ENCODE measurements at regions not wholly inside any gene's neighbourhood (a gene's known extent, or its start where the extent isn't known, plus 50 kb on each side); places are given as distances from the start of the nearest gene placed in this dataset.

DNA sequence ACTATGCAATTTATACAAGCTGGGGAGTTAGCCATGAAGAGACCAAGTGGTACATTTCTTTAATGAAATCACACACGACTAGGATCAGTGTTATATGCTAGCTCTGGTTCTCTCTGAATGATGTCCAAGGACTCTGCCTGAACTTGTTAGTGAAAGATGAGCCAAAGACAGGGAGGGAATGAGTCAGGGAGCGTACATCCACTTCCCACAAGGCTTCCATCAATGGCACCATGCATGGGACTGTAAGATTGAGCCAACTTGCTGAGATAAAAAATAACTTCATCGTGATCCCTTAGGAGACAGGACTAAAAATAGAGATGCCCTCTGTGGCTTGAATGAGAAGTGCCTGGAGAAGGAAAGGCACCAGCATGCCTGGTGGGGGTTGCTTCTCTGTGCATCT, 629.7 kb downstream of the ACTR3B start:
- DNase-seq, result no peak

DNA sequence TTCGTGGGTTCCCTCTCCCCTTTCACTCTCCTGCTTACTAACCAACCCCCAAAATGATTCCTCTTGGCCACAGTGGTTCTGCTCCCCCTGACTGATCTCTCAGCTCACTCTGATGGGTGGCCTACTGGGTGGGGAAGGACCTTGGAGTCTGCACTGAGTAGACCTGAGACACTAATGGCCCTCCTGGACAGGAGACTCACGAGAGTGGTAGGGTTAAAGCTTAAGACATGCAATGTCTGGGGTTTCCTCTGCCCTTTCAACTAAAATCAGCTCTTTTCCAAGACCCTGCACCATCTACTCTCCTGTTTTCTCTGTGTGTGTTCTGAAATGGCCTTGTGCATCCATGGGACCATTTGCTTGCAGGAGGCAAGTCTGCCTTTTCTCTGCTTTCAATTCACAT, 631.4 kb downstream of the ACTR3B start:
- DNase-seq, result no peak

DNA sequence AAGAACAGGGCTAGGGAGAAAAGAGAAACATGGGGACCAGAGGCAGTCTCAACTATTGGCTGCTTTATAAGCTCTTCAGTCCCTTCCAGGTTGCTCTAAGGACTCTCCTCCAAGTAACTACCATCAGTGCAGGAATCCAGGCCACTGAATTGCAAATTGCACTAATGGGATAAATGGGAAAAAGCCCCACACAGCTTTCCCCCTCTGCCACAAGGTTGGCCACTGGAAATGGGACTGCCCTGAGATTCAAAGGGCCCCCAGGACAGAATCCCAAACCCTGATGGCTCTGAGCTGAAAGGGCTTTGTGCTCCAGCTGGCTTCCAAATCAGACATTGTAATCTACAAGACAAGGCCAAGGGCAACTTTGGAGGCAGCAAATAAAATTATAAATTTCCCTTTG, 633.2 kb downstream of the ACTR3B start:
- DNase-seq, result no peak

DNA sequence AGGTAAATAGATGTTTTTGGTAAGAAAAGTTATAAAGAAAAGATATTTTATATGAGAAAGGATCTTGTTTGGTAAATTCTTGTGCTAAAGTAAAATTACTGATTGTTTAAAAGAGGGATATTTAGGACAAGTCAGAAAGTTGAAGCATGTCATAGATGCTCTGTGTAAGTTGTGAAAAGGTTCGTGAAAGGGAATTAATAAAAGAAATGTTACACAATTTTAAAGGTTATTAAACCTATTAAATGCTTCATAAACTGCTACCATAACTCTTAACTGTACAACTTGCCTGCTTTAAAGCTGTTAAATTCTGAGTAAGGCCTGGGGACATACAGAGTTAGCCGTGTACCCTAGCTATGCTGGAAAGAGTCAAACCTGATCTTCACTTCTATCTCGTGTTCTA, 634.1 kb downstream of the ACTR3B start:
- no peak for DNase-seq

DNA sequence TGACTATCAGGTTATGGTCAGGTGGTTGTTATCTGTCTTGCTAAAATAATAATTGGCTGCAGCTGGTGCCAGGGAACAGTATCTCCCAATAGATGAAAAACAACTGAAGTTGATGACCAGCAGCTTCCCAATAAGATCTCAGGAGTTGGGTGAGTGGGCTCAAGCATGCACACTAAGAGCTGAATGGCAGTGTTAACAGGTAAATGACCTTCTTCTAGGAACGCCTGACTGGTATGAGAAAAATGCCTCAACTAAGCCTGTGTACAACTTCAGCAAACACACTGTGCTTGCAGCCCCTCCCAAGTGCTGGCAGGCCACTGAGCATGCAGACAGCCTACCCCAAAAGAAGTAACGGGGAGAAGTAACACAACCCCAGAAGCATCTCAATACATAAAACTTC, 636.9 kb downstream of the ACTR3B start:
- DNase-seq, result no peak

DNA sequence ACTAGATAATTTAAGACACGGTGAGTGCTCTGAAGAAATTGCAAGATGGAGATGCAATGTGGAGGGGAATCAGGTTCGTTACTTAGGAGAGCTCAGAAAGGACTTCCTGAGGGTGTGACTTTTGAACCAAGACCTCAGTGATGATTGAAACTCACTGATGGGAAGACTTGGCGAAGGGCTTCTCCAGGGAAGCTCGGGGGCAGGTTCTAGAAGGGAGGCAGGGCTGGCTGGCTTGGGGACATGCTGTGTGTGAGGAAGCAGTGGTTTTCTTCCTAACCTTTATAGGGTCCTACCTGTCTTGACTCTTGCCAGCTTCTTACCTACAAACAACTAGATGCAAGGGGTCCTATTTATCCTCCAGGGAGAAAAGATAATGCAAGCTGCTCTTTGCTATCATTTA, 637.9 kb downstream of the ACTR3B start:
- no peak for DNase-seq

DNA sequence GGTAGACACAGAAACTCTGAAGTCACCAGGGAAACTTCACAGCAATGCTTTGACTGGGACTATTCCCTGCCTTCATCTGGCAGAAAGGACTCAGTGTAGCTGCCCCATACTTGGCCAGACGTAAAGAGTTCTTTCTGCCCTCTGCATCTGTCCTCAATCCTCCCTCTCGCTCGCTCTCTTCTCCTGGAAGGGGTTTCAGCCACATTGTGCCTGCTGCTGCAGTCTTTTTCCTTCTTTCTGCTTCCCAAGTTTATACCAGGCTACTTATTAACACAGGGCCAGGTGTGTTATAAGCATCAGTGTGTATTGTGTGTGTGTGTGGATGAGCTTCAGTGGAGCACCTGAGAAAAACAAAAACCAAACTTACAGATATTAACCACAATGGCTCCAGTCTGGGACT, 638.4 kb downstream of the ACTR3B start:
- DNase-seq, result no peak

DNA sequence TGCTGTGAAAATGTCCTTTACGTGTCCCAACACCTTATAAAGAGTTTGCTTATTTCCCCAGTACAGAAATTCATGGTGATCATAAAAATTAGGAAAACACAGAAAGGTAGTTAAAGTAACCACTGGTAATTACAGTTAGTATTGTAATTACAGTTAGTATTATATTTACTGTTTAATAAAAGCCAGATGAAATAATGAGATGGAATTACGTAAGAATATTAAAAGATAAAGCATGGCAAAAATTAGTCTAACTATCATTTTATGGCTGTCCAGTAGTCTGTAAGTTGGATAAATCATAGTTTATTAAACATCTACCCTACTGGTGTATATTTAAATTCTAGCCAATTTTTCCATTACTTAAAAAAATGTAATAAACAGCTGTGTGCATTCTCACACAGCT, 638.8 kb downstream of the ACTR3B start:
- DNase-seq, result no peak

DNA sequence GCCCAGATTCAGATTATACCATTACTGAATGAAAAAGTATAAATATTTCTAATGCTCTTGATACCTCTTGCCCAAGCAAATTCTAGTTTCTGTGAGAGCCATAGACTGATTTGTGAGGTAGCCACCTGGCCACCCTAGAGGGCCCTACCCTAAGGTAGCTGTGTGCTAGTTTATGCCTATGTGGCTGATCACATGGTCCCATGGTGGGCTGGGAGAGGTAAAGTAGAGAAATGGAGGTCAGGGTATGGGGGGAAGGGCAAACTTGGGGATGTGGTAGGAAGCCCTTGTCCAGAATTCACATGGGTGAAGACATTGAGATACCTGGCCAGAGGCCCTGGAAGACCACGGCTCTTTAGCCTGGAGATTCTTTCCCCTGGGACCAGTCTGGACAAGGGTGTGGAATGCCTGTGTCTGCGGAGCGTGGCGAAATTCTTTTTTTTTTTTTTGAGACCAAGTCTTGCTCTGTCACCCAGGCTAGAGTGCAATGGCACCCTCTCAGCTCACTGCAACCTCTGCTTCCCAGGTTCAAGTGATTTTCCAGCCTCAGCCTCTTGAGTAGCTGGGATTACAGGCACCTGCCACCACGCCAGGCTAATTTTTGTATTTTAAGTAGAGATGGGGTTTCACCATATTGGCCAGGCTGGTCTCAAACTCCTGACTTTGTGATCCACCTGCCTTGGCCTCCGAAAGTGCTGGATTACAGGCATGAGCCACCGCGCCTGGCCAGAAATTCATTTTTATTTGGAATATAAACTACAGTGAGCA, 639.4 kb downstream of the ACTR3B start:
- no peak for DNase-seq

DNA sequence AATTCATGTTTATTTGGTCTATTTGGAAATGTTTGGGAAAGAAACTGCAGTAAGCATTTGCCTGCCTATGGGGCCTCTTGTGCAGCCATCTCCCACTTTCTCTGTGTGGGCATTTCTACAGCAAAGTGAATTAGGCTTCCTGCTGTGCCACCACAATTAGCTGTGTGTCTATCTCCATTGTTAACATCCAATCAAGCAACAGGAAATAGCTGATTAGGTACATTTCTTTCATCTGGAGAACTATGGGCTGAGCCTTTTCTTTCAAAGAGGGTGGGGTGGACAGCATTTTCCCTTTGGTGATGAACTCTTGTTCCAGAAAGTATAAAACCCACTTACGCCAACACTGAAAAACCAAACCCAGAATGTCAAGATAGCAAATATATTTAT, 640.0 kb downstream of the ACTR3B start:
- DNase-seq, result no peak

DNA sequence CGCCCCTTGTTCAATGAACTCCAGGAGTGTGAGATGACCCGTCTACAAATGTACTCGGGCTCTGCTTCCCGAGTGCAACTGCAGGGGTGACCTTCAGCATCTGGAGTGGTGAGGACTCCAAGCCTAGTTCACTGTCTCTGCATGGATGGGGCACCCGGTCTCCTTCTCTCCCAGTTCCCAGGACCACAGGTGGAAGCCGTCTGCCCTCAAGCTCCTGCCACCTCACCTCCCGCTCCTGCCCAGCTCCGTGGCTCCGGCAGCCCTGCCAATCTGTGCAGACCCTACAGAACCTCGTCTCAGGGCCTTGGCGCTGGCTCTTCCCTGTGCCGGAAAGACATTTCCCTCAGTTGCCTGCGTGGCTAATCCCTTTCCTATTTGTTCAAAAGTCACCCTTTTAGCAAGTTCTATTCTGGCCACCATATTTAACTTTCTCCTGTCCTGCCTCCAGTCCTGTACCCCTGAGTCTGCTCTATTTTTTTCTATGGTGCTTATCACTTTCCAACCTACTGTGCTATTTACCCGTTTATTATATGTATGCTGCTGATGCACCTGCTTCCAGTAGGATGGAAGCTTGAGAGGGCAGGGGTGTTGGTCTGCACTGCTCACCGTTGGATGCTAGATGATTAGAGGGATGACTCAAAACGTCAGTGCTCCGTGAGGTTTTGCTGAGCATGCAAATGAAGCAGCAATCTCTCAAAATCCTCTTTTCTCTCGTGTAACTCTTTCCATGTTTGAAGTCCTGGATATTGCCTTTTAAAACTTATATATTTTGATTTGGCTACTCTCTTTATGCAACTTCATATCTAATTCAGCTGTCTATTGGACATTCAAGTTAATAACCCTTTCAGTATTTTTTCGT, 641.4 kb downstream of the ACTR3B start:
- no peak for DNase-seq

DNA sequence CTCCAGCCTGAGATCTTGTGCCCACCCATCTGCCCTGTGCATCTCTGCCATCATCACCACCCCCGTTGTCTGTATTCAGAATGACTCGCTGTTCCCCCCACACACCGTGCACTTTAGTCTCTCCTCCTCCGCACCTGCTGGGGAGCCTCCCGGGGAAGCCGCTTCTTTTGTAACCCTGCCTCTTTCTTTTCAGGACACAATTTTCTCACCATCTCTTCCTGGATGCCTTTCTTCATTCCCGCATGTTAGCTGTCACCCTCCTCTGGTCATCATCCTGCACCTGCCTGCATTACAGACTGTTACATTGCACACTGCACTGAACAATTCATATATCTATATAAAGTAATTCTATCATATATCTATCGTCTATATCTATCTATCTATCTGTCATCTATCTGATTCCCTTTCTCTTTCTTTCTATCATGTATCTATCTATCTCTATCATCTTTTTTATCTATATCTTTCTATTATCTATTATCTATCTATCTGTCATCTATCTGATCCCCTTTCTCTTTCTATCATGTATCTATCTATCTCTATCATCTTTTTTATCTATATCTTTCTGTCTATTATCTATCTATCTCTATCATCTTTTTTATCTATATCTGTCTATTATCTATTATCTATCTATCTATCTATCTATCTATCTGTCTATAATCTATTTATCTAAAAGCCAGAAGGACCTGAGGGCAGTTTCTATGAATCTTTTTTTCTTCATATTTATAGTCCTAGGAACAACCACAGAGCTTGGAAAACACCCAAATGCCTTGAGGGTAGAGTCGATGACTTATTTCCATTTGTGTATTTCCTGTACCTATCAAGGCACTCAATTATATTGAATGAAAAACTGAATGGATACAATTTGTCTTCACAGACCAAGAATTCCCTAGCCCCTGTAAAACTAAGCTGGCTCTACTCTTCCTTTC, 642.5 kb downstream of the ACTR3B start:
- no peak for DNase-seq

DNA sequence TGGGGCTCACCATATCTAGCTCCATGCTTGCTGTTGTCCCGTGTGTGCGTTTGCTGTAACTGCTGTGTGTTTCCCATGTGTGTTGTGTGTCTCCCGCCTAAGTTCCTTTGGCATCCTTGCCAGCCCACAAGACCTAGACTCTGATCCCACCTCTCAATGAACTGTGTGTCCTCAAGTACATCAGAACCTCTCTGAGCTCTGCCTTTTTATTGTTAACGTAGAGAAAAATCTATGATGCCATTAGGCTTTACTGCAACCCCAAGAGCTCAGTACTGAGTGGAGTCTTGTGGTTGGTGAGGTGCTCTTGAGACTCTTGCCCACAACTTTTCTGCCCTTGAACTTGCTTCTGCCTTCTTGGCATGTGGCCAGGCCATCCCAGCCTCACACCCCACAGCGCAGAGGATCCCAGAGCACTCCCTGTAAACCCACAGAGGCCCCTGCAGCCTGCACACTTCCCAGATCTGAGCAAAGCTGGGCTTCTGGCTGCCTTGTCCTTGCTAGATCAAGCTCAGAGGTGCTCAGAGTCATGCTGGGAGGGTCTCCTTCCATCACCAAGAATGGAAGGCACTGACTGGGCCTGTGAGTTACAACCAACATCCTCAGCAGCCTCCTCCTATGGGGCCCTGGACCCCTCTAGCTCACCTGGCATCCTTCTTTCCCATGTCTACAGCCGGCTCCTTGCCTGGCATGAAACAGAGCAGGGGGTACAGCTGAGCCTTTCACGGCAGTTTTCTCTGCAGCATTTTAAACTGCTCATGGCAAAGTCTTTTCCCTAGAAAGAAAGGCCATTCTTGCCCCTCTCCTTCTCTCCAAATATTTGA, 643.4 kb downstream of the ACTR3B start:
- no peak for DNase-seq

DNA sequence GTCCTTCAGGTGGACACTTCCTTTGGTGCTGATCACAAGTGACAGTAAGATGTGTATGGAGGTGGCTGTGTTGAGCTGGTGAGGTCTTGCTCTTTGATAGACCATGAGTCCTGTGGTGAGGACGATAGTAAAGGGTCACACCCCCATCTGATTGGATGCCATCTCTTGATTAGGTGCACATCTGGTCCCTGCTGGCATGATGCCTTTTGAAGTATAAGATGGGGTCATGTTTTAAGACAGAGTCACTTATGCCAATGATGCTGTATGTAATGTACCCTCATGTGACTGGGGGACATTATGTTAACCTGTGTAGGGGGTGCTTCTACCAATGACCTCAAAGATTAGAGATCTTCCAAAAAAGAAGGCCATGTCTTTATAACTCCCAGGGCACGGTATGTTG, 644.6 kb downstream of the ACTR3B start:
- no peak for DNase-seq

DNA sequence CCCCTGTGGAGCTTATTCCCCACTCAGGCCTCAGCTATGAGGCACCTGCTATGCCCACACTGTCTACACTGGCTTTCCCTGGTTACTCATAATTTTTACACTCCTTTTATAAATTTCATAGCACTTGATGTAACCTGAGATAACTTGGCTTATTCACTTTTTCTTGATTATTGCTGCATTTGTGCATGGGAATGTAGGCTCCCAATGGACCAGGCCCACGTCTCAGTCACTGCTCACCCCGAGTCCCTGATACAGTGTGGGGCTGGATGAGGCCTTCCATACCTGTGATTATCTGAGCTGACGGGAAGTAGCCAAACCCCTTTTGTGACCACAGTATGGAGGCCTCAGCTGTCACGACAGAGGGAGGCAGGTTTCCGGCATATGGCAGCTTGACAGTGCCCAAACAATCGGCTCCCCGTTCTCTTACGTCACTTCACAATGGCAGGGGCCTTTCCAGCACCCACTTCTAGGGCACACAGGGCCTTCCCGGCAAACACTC, 645.3 kb downstream of the ACTR3B start:
- DNase-seq, result no peak

DNA sequence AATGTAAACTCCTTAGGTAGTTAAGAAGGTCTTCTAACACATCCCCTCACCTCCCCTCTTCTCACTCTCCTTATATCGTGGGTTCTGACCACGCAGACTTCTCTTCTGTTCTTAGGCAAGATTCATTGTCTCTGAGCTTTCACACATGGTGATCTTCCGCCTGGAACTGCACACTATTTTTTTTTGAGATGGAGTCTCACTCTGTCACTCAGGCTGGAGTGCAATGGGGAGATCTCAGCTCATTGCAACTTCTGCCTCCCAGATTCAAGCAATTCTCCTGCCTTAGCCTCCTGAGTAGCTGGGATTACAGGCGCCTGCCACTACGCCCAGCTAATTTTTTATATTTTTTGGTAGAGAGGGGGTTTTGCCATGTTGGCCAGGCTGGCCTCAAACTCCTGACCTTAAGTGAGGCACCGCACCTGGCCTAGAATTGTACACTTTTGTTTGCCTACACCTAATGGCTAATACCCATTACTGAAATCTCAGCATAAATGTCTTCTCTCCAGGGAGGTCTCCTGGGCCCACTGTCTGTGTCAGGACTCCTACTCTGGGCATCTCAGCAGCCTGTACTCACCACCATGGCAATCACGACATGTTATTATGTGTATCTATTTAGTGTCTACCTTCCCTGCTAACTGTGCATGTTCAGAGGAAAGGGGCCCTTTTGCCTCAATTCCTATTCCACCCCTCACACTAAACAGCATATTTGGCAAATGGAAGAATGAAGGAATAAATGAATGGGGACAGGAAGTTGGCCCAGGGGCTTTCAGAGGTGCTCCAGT, 646.3 kb upstream of the DPP6 start:
- no peak for DNase-seq

DNA sequence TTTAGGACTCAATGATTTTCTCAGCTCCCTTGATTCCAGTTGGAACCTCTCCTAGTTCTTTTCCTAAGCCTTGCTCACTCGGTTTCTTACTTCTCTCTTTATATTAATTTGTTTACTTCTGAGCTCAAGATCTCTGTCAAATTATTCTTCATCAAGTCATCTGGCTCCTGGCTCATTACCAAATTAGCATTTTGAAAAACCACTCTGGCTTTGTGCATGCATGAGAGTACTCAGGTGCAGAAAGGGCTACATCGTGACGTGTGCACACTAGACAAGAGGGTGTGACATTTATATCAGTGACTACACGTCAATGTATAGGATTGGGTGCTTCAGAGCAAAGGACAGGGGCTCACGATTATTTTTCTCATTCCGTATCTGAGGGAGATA, 645.7 kb upstream of the DPP6 start:
- no peak for DNase-seq

DNA sequence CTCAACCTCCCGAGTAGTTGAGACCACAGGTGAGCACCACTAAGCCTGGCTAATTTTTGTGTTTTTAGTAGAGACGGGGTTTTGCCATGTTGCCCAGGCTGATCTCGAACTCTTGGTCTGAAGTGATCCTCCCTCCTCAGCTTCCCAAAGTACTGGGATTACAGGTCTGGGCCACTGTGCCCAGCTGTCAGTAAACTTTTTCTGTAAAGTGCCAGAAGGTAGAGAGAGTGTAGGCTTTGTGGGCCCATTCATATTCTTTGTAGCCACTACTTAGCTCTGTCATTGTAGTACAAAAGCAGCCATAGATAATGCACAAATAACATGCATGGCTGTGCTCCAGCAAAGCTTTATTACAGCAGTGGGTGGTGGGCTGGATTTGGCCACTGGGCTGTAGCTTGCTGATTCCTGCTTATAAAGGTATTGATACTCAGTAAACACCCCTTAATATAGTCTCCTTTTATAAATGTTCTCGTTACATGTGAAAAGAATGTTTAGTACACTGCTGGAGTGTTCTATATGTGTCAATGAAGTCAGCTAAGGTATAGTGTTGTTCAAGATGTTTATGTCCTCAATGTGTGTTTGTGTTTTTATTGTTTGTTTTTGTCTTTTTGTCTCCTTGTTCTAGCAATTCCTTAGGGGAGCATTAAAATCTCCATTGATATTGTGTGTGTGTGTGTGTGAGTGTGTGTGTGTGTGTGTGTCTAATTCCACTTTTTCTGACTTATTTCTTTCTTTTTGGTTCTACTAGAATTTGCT, 644.7 kb upstream of the DPP6 start:
- DNase-seq, result no peak

DNA sequence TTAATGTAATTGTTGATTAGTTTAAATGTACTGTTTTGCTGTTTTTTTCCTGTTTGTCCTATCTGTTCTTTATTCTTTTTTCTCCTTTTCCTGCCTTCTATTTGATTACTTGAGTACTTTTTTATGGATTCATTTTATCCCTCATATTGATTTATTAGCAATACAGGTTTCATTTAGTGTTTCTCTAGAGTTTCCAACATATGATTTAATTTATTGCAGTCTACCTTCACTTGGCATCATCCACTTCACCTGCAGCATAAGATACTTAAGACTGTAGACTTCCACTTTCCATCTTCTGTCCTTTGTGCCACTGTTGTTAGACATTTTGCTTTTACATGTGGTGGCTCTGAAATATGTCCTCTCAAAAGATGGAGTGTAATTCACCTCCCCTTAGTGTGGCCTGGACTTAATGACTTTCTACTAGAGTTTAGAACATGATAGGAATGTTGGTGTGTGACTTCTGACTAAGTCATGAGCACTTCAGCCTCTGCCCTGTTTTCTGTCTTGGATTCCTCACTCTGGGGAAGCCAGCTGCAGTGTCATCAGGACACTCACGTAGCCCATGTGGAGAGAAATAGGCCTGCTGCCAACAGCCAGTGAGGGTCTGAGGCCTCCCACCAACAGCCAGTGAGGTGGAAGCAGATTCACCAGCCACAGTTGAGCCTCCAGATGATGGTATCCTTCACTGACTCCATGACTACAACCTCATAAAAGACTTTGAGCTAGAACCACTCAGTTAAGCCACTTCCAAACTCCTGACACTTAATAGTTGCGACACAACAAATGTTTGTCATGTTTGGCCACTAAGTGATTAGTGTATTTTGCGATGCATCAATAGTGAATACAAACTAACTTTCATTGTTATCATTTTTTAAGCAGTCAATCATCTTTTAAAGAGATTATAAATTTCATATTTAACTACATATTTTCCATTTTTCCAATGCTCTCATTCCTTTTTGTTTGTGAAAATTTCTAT, 643.5 kb upstream of the DPP6 start:
- no peak for DNase-seq

Data from right kidney (tissue), 1 donor.